H1 (cell line): ENCODE measurements at regions not wholly inside any gene's neighbourhood (a gene's known extent, or its start where the extent isn't known, plus 50 kb on each side); places are given as distances from the start of the nearest gene placed in this dataset.

Experiments
- CTCF ChIA-PET: fragments of 300-600 bp; sonication (Branson Sonifier 250); formaldehyde crosslinking; loops from one replicate; lab custom pipeline; 2021; ENCODE audit not compliant: partially characterized antibody; lab: Charles Lee
- POLR2A ChIA-PET: fragments of 300-600 bp; sonication (Branson Sonifier 250); formaldehyde crosslinking; loops from one replicate; lab custom pipeline; 2021; ENCODE audit warnings: inconsistent platforms; ENCODE audit not compliant: partially characterized antibody; lab: Charles Lee
- DNase-seq, 2 experiments: peaks; one replicate each; pipeline versions ENCODE4 v3.0.0 to v3.0.0-alpha.2; 2010 to 2022; ENCODE audit warnings: low spot score in 2 of 2, low read depth in 1 of 2, mixed read lengths in 1 of 2
- FAIRE-seq: peaks from 2 replicates; lab custom pipeline; 2011; peaks lifted over from hg19 to GRCh38; lab: Jason Lieb, UNC
- H2AFZ ChIP-seq: 2 replicates; pipeline ENCODE4 v1.8.1; 2012; ENCODE audit warnings: low read length, inconsistent platforms
- H2AK5ac ChIP-seq: 2 replicates; pipeline ENCODE4 v1.6.1; 2013; ENCODE audit warnings: low read depth, low read length
- H2BK120ac ChIP-seq: replicated peaks from 2 replicates; pipeline ENCODE3; 2013; ENCODE audit warnings: low read depth, low read length, inconsistent platforms
- H2BK12ac ChIP-seq: 2 replicates; pipeline ENCODE4 v1.6.1; 2013; ENCODE audit warnings: low read depth, low read length
- H2BK15ac ChIP-seq: 2 replicates; pipeline ENCODE4 v1.6.1; 2013; ENCODE audit warnings: low read length
- H2BK20ac ChIP-seq: 2 replicates; pipeline ENCODE4 v1.6.1; 2013; ENCODE audit warnings: low read length
- H2BK5ac ChIP-seq: 2 replicates; pipeline ENCODE4 v1.6.1; 2013; ENCODE audit warnings: low read depth, low read length
- H3K14ac ChIP-seq: 2 replicates; pipeline ENCODE4 v1.6.1; 2013; ENCODE audit warnings: inconsistent platforms; ENCODE audit not compliant: insufficient read length
- H3K18ac ChIP-seq: 2 replicates; pipeline ENCODE4 v1.6.1; 2013; ENCODE audit warnings: low read length; ENCODE audit errors: extremely low read depth
- H3K23ac ChIP-seq: 2 replicates; pipeline ENCODE4 v1.6.1; 2013; ENCODE audit warnings: inconsistent platforms; ENCODE audit not compliant: insufficient read length
- H3K23me2 ChIP-seq: 2 replicates; pipeline ENCODE4 v1.6.1; 2013; ENCODE audit warnings: low read depth, low read length
- H3K27ac ChIP-seq: 2 replicates; pipeline ENCODE4 v1.6.1; 2011; ENCODE audit warnings: low read depth, low read length, inconsistent platforms
- H3K27me3 ChIP-seq, 4 experiments: replicated peaks in 1 of 4; 1 replicate in 1 of 4; 2 replicates in 3 of 4; pipeline versions ENCODE4 v1.6.1 to v1.8.1; 2011 to 2013; ENCODE audit warnings: low read length in 3 of 4, mild to moderate bottlenecking in 3 of 4, inconsistent platforms in 2 of 4, mixed read lengths in 2 of 4, moderate library complexity in 1 of 4; ENCODE audit not compliant: control insufficient read depth in 3 of 4, insufficient read depth in 3 of 4; ENCODE audit errors: extremely low read depth in 1 of 4
- H3K36me3 ChIP-seq, 4 experiments: 2 replicates each; pipeline versions ENCODE4 v1.6.1 to v1.8.1; 2011 to 2013; ENCODE audit warnings: mild to moderate bottlenecking in 4 of 4, low read length in 3 of 4, moderate library complexity in 2 of 4, control low read depth in 1 of 4, inconsistent platforms in 1 of 4; ENCODE audit not compliant: insufficient read depth in 4 of 4, control insufficient read depth in 2 of 4
- H3K4ac ChIP-seq: replicated peaks from 2 replicates; pipeline ENCODE3; 2013; ENCODE audit warnings: low read length, low read depth, mixed read lengths, inconsistent platforms; ENCODE audit not compliant: insufficient read length
- H3K4me1 ChIP-seq, 4 experiments: replicated peaks in 1 of 4; 1 replicate in 1 of 4; 2 replicates in 3 of 4; pipeline versions ENCODE4 v1.6.1 to v1.8.1; 2011 to 2013; ENCODE audit warnings: low read length in 3 of 4, inconsistent platforms in 2 of 4, mixed read lengths in 1 of 4; ENCODE audit not compliant: insufficient read depth in 4 of 4, control insufficient read depth in 3 of 4
- H3K4me2 ChIP-seq, 2 experiments: 2 replicates each; pipeline versions ENCODE4 v1.6.1 to v1.8.1; 2011 to 2013; ENCODE audit warnings: low read depth in 2 of 2, low read length in 2 of 2, control low read depth in 1 of 2, inconsistent platforms in 1 of 2, mild to moderate bottlenecking in 1 of 2; ENCODE audit not compliant: insufficient read depth in 1 of 2
- H3K4me3 ChIP-seq, 4 experiments: fragments of 200-600, 300-600 bp in 1 of 4; sonication (generic), shearing (Covaris generic), sonication (Bioruptor Twin) in 1 of 4; 2 replicates each; pipeline versions ENCODE4 v1.5.1 to v1.8.1; 2011 to 2016; ENCODE audit warnings: low read length in 4 of 4, low read depth in 3 of 4, control low read depth in 2 of 4, inconsistent platforms in 2 of 4, mild to moderate bottlenecking in 2 of 4, mixed read lengths in 1 of 4, moderate library complexity in 1 of 4; ENCODE audit not compliant: insufficient read depth in 2 of 4; ENCODE audit errors: extremely low read depth in 1 of 4
- H3K56ac ChIP-seq: replicated peaks from 2 replicates; pipeline ENCODE3; 2013; ENCODE audit warnings: low read depth, mild to moderate bottlenecking, mixed read lengths, low read length, inconsistent platforms; ENCODE audit not compliant: insufficient read length
- H3K79me1 ChIP-seq: 2 replicates; pipeline ENCODE4 v1.6.1; 2013; ENCODE audit warnings: low read depth, low read length, control low read depth
- H3K79me2 ChIP-seq, 2 experiments: 2 replicates each; pipeline versions ENCODE4 v1.6.1 to v1.8.1; 2012 to 2013; ENCODE audit warnings: low read length in 2 of 2, mild to moderate bottlenecking in 2 of 2, inconsistent platforms in 1 of 2; ENCODE audit not compliant: insufficient read depth in 2 of 2, control insufficient read depth in 1 of 2
- H3K9ac ChIP-seq, 4 experiments: replicated peaks in 1 of 4; 1 replicate in 1 of 4; 2 replicates in 3 of 4; pipeline versions ENCODE4 v1.6.1 to v1.8.1; 2011 to 2013; ENCODE audit warnings: low read depth in 3 of 4, low read length in 3 of 4, control low read depth in 2 of 4, mild to moderate bottlenecking in 2 of 4, moderate library complexity in 2 of 4, inconsistent platforms in 1 of 4; ENCODE audit errors: extremely low read depth in 1 of 4
- H3K9me3 ChIP-seq, 2 experiments: 2 replicates each; pipeline versions ENCODE4 v1.6.1 to v1.8.1; 2012 to 2013; ENCODE audit warnings: mild to moderate bottlenecking in 2 of 2, moderate library complexity in 2 of 2, control low read depth in 1 of 2, inconsistent platforms in 1 of 2, low read depth in 1 of 2, low read length in 1 of 2, mixed read lengths in 1 of 2; ENCODE audit not compliant: insufficient read depth in 2 of 2
- H4K20me1 ChIP-seq, 2 experiments: replicated peaks in 1 of 2; 2 replicates each; pipeline versions ENCODE3 to v1.8.1; 2011 to 2013; ENCODE audit warnings: inconsistent platforms in 2 of 2, low read length in 2 of 2, mild to moderate bottlenecking in 1 of 2; ENCODE audit not compliant: insufficient read depth in 2 of 2, control insufficient read depth in 1 of 2
- H4K5ac ChIP-seq: 2 replicates; pipeline ENCODE4 v1.6.1; 2013; ENCODE audit warnings: low read length, low read depth, mixed read lengths, inconsistent platforms; ENCODE audit not compliant: insufficient read length
- H4K8ac ChIP-seq: 2 replicates; pipeline ENCODE4 v1.8.0; 2013; ENCODE audit warnings: mild to moderate bottlenecking, moderate library complexity, low read length, inconsistent platforms; ENCODE audit not compliant: insufficient read depth; ENCODE audit errors: extremely low read depth
- H4K91ac ChIP-seq: replicated peaks from 2 replicates; pipeline ENCODE3; 2013; ENCODE audit warnings: low read length, mixed read lengths, inconsistent platforms; ENCODE audit not compliant: insufficient read length
- EGR1 ChIP-seq: IDR thresholded peaks from 2 replicates; pipeline ENCODE4 v1.6.1; 2011; ENCODE audit warnings: low read depth, low read length, borderline replicate concordance
- KDM4A ChIP-seq: IDR thresholded peaks from one replicate; pipeline ENCODE4 v1.7.1; 2012; ENCODE audit warnings: low read depth, mild to moderate bottlenecking, moderate library complexity, low read length, inconsistent platforms; ENCODE audit not compliant: severe bottlenecking
- TAF7 ChIP-seq: optimal IDR thresholded peaks from 2 replicates; pipeline ENCODE3; 2011; ENCODE audit warnings: low read depth, mild to moderate bottlenecking, inconsistent platforms, low read length, moderate library complexity, borderline replicate concordance
- WGBS, 2 experiments: shearing (Covaris generic) in 1 of 2; methylation state at CpG; one replicate each; pipeline versions ENCODE4 v1.1.6 to v1.1.7; 2013 to 2015; ENCODE audit warnings: low lambda C conversion rate in 2 of 2, mixed read lengths in 2 of 2, inconsistent platforms in 1 of 2, low coverage in 1 of 2, missing lambda C conversion rate in 1 of 2; ENCODE audit not compliant: insufficient replicate concordance in 2 of 2, insufficient coverage in 1 of 2, insufficient read length in 1 of 2; ENCODE audit errors: extremely low coverage in 1 of 2, missing lambda C conversion rate in 1 of 2; 5-methylcytosine and 5-hydroxymethylcytosine counted together

DNA sequence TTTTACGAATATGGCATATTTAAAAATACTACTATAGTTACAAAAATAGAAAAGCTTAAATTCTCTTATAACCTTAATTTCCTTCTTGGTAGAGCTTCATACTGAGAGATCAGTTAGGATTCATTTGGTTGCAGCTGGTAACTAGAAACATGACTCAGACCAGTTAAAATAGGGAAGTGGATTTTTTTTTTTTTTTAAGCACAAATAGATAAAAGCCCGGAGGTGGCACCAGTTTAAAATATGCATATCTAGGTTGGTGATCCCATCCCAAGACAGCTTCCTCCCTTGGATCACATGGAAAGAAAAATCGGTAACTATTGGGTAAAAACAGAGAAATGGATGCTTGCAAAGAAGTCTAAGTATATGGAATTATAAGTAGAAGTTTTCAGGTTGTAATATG lies 1634.3 kb downstream of the MAT2B start:
- POLR2A ChIA-PET: interaction anchor here (0.6 kb wide), 1 partner anchor 311 kb away, joined by 3 read pairs; no protein-coding TSS in a partner anchor

More for the DNA sequence above, 1634.3 kb downstream of the MAT2B start:
- no peak overlapping the region for H2BK15ac ChIP-seq
- H4K20me1 ChIP-seq: no peaks in the 10 kb centered on the region
- no peak overlapping the region for H3K9ac ChIP-seq
- no peak overlapping the region for H4K5ac ChIP-seq
- no peak for DNase-seq
- no peak overlapping the region for H4K8ac ChIP-seq
- H3K36me3 ChIP-seq: no peaks in the 10 kb centered on the region
- H3K23ac ChIP-seq: no peak overlapping the region
- H3K27me3 ChIP-seq: no peaks in the 10 kb centered on the region
- H3K4ac ChIP-seq: no peak overlapping the region
- no peaks in the 10 kb centered on the region for H3K79me2 ChIP-seq
- no peak overlapping the region for H2AFZ ChIP-seq
- peaks cover 0 to 3% (median 2%) of the 10 kb centered on the region in 4 experiments; a peak in 4 of 7 replicates for H3K4me1 ChIP-seq
- H3K79me1 ChIP-seq: no peaks in the 10 kb centered on the region
- H2BK5ac ChIP-seq: no peak overlapping the region
- no peak overlapping the region for H2AK5ac ChIP-seq
- H3K18ac ChIP-seq: no peak overlapping the region; the same call in 1 of the 2 replicates
- FAIRE-seq: no peak
- H2BK20ac ChIP-seq: no peak overlapping the region
- no peak overlapping the region for H3K56ac ChIP-seq
- no peak overlapping the region for H2BK12ac ChIP-seq
- TF ChIP-seq TAF7 (no peak), KDM4A (no peak), EGR1 (no peak)
- H3K14ac ChIP-seq: no peak overlapping the region
- 90% methylated on average over 3 of the region's 3 CpGs; no CpG with 5 or more reads in 1 of the 2 experiments for WGBS, 2 experiments
- no peak overlapping the region for H3K4me2 ChIP-seq
- no peak overlapping the region for H3K4me3 ChIP-seq
- H3K23me2 ChIP-seq: no peaks in the 10 kb centered on the region; the same call in 1 of the 2 replicates
- CTCF ChIA-PET: interaction anchor here (0.6 to 1.0 kb wide), 2 partner anchors 105 to 115 kb away, joined by 3 read pairs; no protein-coding TSS in a partner anchor
- no peak overlapping the region for H4K91ac ChIP-seq
- no peak overlapping the region for H2BK120ac ChIP-seq
- H3K9me3 ChIP-seq: no peaks in the 10 kb centered on the region
- H3K27ac ChIP-seq: no peak overlapping the region
